ENCODE measurements at regions not wholly inside any gene's neighbourhood (a gene's known extent, or its start where the extent isn't known, plus 50 kb on each side); places are given as distances from the start of the nearest gene placed in this dataset.

DNA sequence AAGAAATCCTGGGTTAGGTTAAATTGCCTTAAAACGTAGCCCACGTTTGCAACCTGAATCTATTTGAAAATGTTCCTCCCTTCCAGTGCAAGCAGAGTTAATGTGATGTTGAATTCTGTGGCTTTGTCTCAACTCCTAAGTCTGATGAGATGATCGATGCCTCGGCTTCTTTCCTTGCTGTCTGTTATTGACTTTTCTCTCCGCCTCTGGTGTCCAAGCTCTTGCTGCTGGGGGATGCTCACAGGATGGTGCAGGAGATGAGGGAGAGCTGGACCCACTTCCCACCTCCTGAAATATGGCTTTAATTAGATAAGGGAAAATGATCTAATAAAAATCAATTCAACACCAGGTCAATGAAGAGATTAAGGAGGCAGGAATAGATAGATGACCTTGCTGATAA lies 407.9 kb upstream of the RGMA start:
- ATAC-seq = no peak
- no peak for TF ChIP-seq ZNF8 (CRISPR knock-in tag; IDR thresholded peaks at IDR 0.05)

DNA sequence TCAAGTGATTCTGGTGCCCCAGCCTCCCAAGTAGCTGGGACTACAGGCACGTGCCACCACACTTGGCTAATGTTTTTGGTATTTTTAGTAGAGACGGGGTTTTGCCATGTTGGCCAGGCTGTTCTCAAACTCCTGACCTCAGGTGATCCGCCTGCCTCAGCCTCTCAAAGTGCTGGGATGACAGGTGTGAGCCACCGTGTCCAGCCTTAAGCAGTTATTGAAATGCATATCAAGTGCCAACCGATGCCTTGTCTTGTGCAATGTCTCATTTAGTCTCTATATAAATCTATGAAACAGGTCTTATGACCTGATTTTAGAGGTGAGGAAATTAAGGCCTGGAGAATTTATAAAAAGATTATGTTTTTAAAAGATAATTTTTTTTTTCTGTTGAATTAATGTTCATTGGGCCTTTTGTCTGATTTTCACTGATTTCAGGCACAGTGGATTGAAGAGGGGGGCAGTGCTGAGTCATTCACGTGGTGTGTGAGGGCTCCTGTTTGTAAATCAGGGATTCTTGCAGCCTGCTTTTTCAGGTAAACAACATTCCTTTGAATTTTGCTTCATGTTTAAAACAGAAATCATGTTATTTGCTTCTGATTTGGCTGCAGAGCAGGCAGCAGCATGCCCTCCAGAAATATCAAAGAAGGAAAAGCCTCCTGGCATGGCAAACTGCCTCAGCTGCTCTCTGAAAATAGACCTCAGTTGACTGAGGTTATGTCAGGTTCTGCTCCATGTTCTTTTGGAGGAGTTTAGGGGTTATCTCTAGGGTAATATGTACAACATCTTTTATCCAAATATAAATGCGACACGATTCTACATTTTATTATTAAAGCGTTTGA lies 407.0 kb upstream of the RGMA start:
- no peak for TF ChIP-seq PPARA (CRISPR knock-in tag; IDR thresholded peaks at IDR 0.05; ENCODE audit: borderline replicate concordance)
- TF ChIP-seq ISL1 (CRISPR knock-in tag; IDR thresholded peaks at IDR 0.05) = no peak
- TF ChIP-seq ARNTL (CRISPR knock-in tag; IDR thresholded peaks at IDR 0.05; ENCODE audit: borderline replicate concordance, low read depth) = no peak
- TF ChIP-seq TOX (CRISPR knock-in tag; IDR thresholded peaks at IDR 0.05; ENCODE audit: borderline replicate concordance) = no peak
- TF ChIP-seq ZFP30 (CRISPR knock-in tag; IDR thresholded peaks at IDR 0.05) = no peak
- TF ChIP-seq, protein P1, sequence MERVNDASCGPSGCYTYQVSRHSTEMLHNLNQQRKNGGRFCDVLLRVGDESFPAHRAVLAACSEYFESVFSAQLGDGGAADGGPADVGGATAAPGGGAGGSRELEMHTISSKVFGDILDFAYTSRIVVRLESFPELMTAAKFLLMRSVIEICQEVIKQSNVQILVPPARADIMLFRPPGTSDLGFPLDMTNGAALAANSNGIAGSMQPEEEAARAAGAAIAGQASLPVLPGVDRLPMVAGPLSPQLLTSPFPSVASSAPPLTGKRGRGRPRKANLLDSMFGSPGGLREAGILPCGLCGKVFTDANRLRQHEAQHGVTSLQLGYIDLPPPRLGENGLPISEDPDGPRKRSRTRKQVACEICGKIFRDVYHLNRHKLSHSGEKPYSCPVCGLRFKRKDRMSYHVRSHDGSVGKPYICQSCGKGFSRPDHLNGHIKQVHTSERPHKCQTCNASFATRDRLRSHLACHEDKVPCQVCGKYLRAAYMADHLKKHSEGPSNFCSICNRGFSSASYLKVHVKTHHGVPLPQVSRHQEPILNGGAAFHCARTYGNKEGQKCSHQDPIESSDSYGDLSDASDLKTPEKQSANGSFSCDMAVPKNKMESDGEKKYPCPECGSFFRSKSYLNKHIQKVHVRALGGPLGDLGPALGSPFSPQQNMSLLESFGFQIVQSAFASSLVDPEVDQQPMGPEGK (CRISPR knock-in tag; IDR thresholded peaks at IDR 0.05; ENCODE audit: borderline replicate concordance) = no peak
- ATAC-seq = no peak

DNA sequence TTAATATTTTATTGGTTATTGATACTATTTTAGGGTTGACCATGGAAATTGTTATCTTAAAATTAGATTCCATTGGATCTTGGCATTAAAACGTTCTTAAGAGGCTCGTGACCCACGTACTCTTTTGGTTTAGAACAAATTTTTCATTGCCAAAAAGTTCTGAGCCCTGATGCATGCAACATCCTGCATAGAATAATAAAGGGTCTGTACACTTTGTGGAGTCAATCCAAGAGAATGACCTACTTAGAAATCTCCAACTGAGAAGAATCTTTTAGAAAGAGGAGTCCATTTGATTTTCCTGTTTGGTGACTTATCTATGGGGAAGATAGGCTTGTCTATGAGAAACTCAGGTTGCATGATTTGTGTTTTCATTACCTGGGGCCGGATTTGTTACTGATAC lies 404.2 kb upstream of the RGMA start:
- ATAC-seq = no peak
- TF ChIP-seq BACH2 (CRISPR knock-in tag; IDR thresholded peaks at IDR 0.05; ENCODE audit: borderline replicate concordance) = no peak
- no peak for TF ChIP-seq TOX (CRISPR knock-in tag; IDR thresholded peaks at IDR 0.05; ENCODE audit: borderline replicate concordance)
- no peak for TF ChIP-seq ZFP3 (CRISPR knock-in tag; IDR thresholded peaks at IDR 0.05)
- TF ChIP-seq, protein P2, sequence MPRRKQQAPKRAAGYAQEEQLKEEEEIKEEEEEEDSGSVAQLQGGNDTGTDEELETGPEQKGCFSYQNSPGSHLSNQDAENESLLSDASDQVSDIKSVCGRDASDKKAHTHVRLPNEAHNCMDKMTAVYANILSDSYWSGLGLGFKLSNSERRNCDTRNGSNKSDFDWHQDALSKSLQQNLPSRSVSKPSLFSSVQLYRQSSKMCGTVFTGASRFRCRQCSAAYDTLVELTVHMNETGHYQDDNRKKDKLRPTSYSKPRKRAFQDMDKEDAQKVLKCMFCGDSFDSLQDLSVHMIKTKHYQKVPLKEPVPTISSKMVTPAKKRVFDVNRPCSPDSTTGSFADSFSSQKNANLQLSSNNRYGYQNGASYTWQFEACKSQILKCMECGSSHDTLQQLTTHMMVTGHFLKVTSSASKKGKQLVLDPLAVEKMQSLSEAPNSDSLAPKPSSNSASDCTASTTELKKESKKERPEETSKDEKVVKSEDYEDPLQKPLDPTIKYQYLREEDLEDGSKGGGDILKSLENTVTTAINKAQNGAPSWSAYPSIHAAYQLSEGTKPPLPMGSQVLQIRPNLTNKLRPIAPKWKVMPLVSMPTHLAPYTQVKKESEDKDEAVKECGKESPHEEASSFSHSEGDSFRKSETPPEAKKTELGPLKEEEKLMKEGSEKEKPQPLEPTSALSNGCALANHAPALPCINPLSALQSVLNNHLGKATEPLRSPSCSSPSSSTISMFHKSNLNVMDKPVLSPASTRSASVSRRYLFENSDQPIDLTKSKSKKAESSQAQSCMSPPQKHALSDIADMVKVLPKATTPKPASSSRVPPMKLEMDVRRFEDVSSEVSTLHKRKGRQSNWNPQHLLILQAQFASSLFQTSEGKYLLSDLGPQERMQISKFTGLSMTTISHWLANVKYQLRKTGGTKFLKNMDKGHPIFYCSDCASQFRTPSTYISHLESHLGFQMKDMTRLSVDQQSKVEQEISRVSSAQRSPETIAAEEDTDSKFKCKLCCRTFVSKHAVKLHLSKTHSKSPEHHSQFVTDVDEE (CRISPR knock-in tag; IDR thresholded peaks at IDR 0.05) = no peak
- TF ChIP-seq ZNF70 (CRISPR knock-in tag; IDR thresholded peaks at IDR 0.05) = no peak

DNA sequence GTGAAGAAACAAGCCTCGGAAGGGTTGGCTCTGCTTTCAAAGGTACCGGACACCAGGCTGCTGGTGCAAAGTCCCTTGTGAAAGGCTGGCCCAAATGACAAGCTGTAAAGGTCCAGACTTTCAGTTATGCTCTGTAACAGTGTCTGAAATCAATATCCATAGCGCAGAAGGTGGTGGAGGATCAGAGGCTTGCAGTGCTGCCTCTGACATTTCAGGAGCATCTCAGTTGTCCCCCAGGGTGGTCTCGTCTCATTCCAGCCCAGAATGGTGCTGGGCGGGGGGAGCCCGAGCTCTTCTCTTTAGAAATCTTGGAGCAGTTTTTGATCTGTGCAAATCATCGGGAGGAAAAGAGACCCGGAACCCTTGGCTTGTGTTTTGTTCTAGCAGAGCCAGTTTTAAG lies 402.3 kb upstream of the RGMA start:
- TF ChIP-seq TOX (CRISPR knock-in tag; IDR thresholded peaks at IDR 0.05; ENCODE audit: borderline replicate concordance) (no peak), ARNTL (CRISPR knock-in tag; IDR thresholded peaks at IDR 0.05; ENCODE audit: borderline replicate concordance, low read depth) (no peak), BACH2 (CRISPR knock-in tag; IDR thresholded peaks at IDR 0.05; ENCODE audit: borderline replicate concordance) (no peak), ESRRG (CRISPR knock-in tag; IDR thresholded peaks at IDR 0.05) (no peak), PPARA (CRISPR knock-in tag; IDR thresholded peaks at IDR 0.05; ENCODE audit: borderline replicate concordance) (no peak), SNAI2 (CRISPR knock-in tag; IDR thresholded peaks at IDR 0.05) (no peak), ZNF8 (CRISPR knock-in tag; IDR thresholded peaks at IDR 0.05) (no peak), CSDC2 (CRISPR knock-in tag; IDR thresholded peaks at IDR 0.05) (no peak), GLIS3 (CRISPR knock-in tag; IDR thresholded peaks at IDR 0.05) (no peak), ZFP30 (CRISPR knock-in tag; IDR thresholded peaks at IDR 0.05) (no peak), OSR1 (CRISPR knock-in tag; IDR thresholded peaks at IDR 0.05) (no peak), ZFP3 (CRISPR knock-in tag; IDR thresholded peaks at IDR 0.05) (no peak), RARB (CRISPR knock-in tag; IDR thresholded peaks at IDR 0.05) (no peak), ZC3H10 (CRISPR knock-in tag; IDR thresholded peaks at IDR 0.05) (no peak), ZNF565 (CRISPR knock-in tag; conservative IDR thresholded peaks at IDR 0.05; ENCODE audit: low read depth) (no peak), TCF4 (CRISPR knock-in tag; IDR thresholded peaks at IDR 0.05; ENCODE audit: borderline replicate concordance) (no peak)
- TF ChIP-seq, protein P3, sequence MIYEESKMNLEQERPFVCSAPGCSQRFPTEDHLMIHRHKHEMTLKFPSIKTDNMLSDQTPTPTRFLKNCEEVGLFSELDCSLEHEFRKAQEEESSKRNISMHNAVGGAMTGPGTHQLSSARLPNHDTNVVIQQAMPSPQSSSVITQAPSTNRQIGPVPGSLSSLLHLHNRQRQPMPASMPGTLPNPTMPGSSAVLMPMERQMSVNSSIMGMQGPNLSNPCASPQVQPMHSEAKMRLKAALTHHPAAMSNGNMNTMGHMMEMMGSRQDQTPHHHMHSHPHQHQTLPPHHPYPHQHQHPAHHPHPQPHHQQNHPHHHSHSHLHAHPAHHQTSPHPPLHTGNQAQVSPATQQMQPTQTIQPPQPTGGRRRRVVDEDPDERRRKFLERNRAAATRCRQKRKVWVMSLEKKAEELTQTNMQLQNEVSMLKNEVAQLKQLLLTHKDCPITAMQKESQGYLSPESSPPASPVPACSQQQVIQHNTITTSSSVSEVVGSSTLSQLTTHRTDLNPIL (CRISPR knock-in tag; IDR thresholded peaks at IDR 0.05; ENCODE audit: low read depth) = no peak
- TF ChIP-seq, protein P2 (CRISPR knock-in tag; IDR thresholded peaks at IDR 0.05) = no peak
- TF ChIP-seq, protein P4, sequence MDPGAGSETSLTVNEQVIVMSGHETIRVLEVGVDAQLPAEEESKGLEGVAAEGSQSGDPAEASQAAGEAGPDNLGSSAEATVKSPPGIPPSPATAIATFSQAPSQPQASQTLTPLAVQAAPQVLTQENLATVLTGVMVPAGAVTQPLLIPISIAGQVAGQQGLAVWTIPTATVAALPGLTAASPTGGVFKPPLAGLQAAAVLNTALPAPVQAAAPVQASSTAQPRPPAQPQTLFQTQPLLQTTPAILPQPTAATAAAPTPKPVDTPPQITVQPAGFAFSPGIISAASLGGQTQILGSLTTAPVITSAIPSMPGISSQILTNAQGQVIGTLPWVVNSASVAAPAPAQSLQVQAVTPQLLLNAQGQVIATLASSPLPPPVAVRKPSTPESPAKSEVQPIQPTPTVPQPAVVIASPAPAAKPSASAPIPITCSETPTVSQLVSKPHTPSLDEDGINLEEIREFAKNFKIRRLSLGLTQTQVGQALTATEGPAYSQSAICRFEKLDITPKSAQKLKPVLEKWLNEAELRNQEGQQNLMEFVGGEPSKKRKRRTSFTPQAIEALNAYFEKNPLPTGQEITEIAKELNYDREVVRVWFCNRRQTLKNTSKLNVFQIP (CRISPR knock-in tag; IDR thresholded peaks at IDR 0.05; ENCODE audit: borderline replicate concordance, low read depth) = no peak
- TF ChIP-seq, protein P5, sequence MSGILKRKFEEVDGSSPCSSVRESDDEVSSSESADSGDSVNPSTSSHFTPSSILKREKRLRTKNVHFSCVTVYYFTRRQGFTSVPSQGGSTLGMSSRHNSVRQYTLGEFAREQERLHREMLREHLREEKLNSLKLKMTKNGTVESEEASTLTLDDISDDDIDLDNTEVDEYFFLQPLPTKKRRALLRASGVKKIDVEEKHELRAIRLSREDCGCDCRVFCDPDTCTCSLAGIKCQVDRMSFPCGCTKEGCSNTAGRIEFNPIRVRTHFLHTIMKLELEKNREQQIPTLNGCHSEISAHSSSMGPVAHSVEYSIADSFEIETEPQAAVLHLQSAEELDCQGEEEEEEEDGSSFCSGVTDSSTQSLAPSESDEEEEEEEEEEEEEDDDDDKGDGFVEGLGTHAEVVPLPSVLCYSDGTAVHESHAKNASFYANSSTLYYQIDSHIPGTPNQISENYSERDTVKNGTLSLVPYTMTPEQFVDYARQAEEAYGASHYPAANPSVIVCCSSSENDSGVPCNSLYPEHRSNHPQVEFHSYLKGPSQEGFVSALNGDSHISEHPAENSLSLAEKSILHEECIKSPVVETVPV (CRISPR knock-in tag; IDR thresholded peaks at IDR 0.05) = no peak
- no peak for ATAC-seq
